Testis (tissue), 2 donors: ENCODE measurements at regions not wholly inside any gene's neighbourhood (a gene's known extent, or its start where the extent isn't known, plus 50 kb on each side); places are given as distances from the start of the nearest gene placed in this dataset.

Source experiments
- DNase-seq: peaks from one replicate; pipeline ENCODE4 v3.0.0-alpha.2; 2019
- H3K27ac ChIP-seq, 2 donors: fragments of 200-600 bp; sonication (generic); one replicate each; pipeline ENCODE4 v1.5.1; 2019
- H3K27me3 ChIP-seq: fragments of 200-600 bp; sonication (generic); one replicate; pipeline ENCODE4 v1.5.1; 2019
- H3K36me3 ChIP-seq: fragments of 200-600 bp; sonication (generic); one replicate; pipeline ENCODE4 v1.5.1; 2017; ENCODE audit warnings: low read depth; ENCODE audit errors: missing control alignments
- H3K4me1 ChIP-seq: fragments of 200-600 bp; sonication (generic); one replicate; pipeline ENCODE4 v1.5.1; 2019
- H3K4me3 ChIP-seq, 2 donors: fragments of 200-600 bp; sonication (generic); one replicate each; pipeline ENCODE4 v1.5.1; 2017 to 2019
- H3K9me3 ChIP-seq: fragments of 200-600 bp; sonication (generic); one replicate; pipeline ENCODE4 v1.5.1; 2017
- POLR2A ChIP-seq: fragments of 450-650 bp; IDR thresholded peaks from one replicate; pipeline ENCODE4 v1.6.1; 2017; ENCODE audit warnings: antibody characterized with exemption, mild to moderate bottlenecking, moderate library complexity
- WGBS, 2 donors: methylation state at CpG; one replicate each; pipeline ENCODE4 v1.1.5; 2018; 5-methylcytosine and 5-hydroxymethylcytosine counted together
- intact Hi-C: fragments of 100-400 bp; cut with DNase I; formaldehyde crosslinking; loops from one replicate; pipeline ENCODE4 v1.15.1; 2023; ENCODE audit warnings: low total_unique reads
- TF ChIP-seq, protein P1 (sequence below), 3 experiments: fragments of 450-650 bp in 2 of 3; fragments of 200-600 bp in 1 of 3; sonication (generic) in 1 of 3; IDR thresholded peaks; one replicate each; pipeline ENCODE4 v1.5.1; 2016 to 2019; ENCODE audit warnings: antibody characterized with exemption in 3 of 3, mild to moderate bottlenecking in 2 of 3, moderate library complexity in 1 of 3

DNA sequence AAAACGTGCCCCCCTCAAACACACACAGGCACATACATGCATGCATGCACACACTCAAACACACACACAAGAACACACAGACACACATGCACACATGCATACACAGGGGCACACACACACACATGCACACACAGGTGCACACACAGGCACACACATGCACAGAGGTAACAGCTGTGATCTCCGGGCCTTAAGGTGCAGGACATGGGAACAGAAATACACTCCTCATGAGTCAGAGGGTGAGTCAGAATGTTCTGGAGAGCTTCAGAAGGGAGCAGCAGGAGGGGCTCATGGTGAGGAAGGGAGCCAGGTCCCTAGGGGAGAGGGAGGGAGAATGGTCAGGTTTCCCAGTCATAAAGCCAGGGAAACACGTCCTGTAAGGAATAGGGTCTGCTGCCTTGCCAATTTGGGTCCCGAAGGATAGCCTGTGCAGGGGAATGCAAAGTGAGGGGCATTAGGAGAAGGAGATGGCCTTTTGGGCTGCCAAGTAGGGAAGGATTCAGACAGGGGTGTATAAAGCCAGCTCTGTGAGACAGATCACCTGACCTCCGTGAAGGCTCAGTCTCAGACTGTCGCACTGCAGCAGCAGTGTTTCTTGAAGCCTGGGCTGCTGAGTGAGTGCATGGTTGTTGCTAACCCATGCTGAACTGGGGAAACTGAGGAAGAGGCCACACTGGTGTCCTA is 123.9 kb downstream of the MAFB start:
- Histone ChIP-seq H3K27ac (no peak overlapping the region), H3K27me3 (no peaks in the 10 kb centered on the region), H3K4me1 (no peaks in the 10 kb centered on the region), H3K9me3 (no peaks in the 10 kb centered on the region), H3K36me3 (no peaks in the 10 kb centered on the region), H3K4me3 (no peak overlapping the region)
- DNase-seq, result no peak
- intact Hi-C loops, result no loop called here
- TF ChIP-seq, protein P1, sequence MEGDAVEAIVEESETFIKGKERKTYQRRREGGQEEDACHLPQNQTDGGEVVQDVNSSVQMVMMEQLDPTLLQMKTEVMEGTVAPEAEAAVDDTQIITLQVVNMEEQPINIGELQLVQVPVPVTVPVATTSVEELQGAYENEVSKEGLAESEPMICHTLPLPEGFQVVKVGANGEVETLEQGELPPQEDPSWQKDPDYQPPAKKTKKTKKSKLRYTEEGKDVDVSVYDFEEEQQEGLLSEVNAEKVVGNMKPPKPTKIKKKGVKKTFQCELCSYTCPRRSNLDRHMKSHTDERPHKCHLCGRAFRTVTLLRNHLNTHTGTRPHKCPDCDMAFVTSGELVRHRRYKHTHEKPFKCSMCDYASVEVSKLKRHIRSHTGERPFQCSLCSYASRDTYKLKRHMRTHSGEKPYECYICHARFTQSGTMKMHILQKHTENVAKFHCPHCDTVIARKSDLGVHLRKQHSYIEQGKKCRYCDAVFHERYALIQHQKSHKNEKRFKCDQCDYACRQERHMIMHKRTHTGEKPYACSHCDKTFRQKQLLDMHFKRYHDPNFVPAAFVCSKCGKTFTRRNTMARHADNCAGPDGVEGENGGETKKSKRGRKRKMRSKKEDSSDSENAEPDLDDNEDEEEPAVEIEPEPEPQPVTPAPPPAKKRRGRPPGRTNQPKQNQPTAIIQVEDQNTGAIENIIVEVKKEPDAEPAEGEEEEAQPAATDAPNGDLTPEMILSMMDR (IDR thresholded peaks at IDR 0.05), result no peak
- no peak for TF ChIP-seq POLR2A
- WGBS, 2 donors, result 82 to 84% methylated on average over 6 of the region's 6 CpGs

DNA sequence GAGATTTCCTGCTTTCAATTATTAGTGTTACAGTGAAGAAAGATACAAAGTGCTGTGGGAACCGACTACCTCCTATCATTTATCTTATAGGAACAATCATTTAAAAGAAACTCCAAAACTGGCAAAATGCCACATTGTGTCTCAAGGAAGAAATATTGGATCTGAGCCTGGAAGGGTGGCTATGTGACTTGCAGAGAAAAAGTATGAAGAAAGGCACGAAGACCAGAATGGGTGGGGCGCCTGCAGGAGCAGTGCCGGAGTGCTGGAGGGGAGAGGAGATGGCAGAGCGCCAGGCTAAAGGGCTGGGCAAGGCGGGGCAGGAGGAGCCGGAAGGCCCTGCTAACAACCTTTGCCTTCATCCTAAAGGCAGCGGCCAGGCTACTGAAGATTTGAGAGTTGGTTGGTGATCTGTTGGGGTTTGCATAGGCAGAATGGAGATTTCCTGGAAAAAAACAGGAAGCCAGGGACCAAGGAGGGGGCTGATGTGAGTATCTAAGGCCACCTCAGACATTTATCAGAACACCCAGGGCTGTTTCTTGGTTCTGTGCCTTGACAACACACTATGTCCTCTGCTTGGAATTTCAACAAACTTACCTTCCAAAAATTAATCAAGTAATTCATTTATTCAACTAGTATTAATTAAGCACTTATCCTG is 125.6 kb downstream of the MAFB start:
- DNase-seq, result peak; percentile 43
- WGBS, 2 donors, result 54 to 58% methylated on average over 8 of the region's 8 CpGs
- Histone ChIP-seq H3K36me3 (no peaks in the 10 kb centered on the region), H3K4me3 (no peak overlapping the region), H3K27ac (no peak overlapping the region), H3K4me1 (no peaks in the 10 kb centered on the region), H3K27me3 (no peaks in the 10 kb centered on the region), H3K9me3 (no peaks in the 10 kb centered on the region)
- no peak for TF ChIP-seq POLR2A
- TF ChIP-seq, protein P1 (IDR thresholded peaks at IDR 0.05), result no peak
- intact Hi-C loops, result no loop called here

DNA sequence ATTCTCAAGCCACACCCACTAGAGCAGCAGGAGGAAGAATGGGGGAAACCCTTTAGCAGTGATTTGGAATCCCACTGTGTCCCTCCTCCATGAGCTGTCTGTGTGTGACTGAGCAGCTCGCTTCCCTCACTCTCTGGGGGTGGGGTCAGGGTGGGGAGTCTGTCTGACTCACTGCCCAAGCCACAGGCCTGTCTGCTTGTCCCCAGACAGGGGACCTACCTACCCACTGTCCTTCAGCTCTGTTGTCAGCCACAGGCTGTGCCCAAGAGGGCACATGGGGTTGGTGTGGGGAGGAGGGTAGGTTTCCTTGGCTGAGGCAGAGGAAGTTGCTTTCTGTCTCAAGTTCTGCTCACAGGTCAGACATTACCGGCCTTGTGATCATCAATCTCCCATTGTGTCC is 127.0 kb downstream of the MAFB start:
- TF ChIP-seq POLR2A, result no peak
- TF ChIP-seq, protein P1 (IDR thresholded peaks at IDR 0.05), result no peak
- no peaks in the 10 kb centered on the region for H3K9me3 ChIP-seq
- H3K27ac ChIP-seq, result no peak overlapping the region
- no peaks in the 10 kb centered on the region for H3K4me1 ChIP-seq
- 63 to 83% methylated on average over 2 of the region's 2 CpGs for WGBS, 2 donors
- no peak overlapping the region for H3K4me3 ChIP-seq
- intact Hi-C loops, result no loop called here
- no peaks in the 10 kb centered on the region for H3K36me3 ChIP-seq
- no peaks in the 10 kb centered on the region for H3K27me3 ChIP-seq
- DNase-seq, result no peak

- no peak overlapping the region for H3K27ac ChIP-seq
- no peak for DNase-seq
- H3K36me3 ChIP-seq, result no peaks in the 10 kb centered on the region
- no peaks in the 10 kb centered on the region for H3K27me3 ChIP-seq
- no peak overlapping the region for H3K4me3 ChIP-seq
- H3K9me3 ChIP-seq, result no peaks in the 10 kb centered on the region
- TF ChIP-seq, protein P1 (IDR thresholded peaks at IDR 0.05), result no peak
- TF ChIP-seq POLR2A, result no peak
- intact Hi-C loops, result no loop called here
- no peaks in the 10 kb centered on the region for H3K4me1 ChIP-seq
- WGBS, 2 donors, result 90 to 96% methylated on average over 3 of the region's 3 CpGs
These were observed 127.8 kb downstream of the MAFB start for GRCh38 chr20:40561187-40561586.

DNA sequence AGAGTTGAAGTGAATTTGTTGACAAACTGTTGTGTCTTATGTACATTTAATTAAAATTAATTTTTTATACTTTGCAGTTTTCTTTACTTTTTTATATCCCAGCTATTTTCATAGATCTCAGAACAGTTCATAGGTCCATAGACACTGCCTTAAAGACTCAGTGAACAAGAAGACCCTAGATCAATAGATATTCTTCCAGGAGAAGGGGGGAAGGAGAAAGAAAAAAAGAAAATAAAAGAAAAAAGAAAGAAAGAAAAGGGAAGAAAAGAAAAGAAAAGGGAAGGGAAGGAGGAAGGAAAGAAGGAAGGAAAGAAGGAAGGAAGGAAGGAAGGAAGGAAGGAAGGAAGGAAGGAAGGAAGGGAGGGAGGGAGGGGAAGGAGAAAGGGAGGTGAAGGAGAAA is 130.8 kb downstream of the MAFB start:
- no peak for DNase-seq
- Histone ChIP-seq H3K27me3 (no peaks in the 10 kb centered on the region), H3K4me3 (no peak overlapping the region), H3K36me3 (no peaks in the 10 kb centered on the region), H3K9me3 (no peaks in the 10 kb centered on the region), H3K27ac (no peak overlapping the region), H3K4me1 (no peaks in the 10 kb centered on the region)
- intact Hi-C loops, result no loop called here
- TF ChIP-seq, protein P1 (IDR thresholded peaks at IDR 0.05), result no peak
- TF ChIP-seq POLR2A, result no peak
